ENCODE measurements at regions not wholly inside any gene's neighbourhood (a gene's known extent, or its start where the extent isn't known, plus 50 kb on each side); places are given as distances from the start of the nearest gene placed in this dataset.

DNA sequence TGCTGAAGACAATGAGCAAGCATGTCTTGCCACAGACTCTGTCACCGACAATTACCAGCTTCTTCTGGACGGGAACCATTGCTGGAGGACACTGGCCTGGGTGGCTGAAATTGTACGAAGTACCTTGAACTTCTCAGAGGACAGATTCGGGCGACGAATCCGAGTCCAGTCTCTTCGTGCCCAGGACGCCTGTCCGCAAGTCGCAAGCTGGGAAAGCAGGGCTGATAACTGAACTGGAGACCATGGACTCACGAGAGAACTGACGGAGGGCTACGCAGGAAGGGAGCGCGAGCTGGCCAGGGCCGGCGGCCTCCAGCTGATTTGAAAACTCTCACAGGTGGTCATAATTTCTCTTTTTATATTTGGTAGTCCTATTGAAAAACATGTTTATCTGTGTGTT, 1229.5 kb upstream of the MAP3K7 start:
- DNase-seq (ENCODE audit: low read depth), result no peak
- no peak overlapping the region for H3K4me3 ChIP-seq (ENCODE audit: low read depth, low read length)
- TF ChIP-seq, protein P1, sequence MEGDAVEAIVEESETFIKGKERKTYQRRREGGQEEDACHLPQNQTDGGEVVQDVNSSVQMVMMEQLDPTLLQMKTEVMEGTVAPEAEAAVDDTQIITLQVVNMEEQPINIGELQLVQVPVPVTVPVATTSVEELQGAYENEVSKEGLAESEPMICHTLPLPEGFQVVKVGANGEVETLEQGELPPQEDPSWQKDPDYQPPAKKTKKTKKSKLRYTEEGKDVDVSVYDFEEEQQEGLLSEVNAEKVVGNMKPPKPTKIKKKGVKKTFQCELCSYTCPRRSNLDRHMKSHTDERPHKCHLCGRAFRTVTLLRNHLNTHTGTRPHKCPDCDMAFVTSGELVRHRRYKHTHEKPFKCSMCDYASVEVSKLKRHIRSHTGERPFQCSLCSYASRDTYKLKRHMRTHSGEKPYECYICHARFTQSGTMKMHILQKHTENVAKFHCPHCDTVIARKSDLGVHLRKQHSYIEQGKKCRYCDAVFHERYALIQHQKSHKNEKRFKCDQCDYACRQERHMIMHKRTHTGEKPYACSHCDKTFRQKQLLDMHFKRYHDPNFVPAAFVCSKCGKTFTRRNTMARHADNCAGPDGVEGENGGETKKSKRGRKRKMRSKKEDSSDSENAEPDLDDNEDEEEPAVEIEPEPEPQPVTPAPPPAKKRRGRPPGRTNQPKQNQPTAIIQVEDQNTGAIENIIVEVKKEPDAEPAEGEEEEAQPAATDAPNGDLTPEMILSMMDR (conservative IDR thresholded peaks at IDR 0.05; ENCODE audit: low read depth, low read length), result no peak

DNA sequence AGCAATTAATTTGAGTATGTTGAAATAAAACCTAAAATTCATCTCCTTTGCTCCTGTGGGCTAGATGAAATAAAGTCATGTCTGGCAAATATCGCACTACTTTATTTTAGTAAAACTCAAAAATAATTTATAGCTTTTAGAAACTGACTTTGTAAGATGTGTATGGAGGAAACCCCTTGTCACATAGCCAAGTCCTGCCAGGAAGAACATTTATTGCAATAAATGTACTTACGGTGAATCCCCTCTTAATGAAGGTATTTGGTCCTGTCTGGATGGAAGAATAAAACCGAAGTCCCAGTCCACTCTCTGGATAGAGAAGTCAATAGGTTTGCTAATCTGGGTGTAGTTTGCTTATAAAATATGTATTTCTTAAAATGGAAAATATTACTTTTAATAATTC, 1226.8 kb upstream of the MAP3K7 start:
- no peak for DNase-seq (ENCODE audit: low read depth)
- TF ChIP-seq, protein P1 (conservative IDR thresholded peaks at IDR 0.05; ENCODE audit: low read depth, low read length), result no peak
- no peak overlapping the region for H3K4me3 ChIP-seq (ENCODE audit: low read depth, low read length)

DNA sequence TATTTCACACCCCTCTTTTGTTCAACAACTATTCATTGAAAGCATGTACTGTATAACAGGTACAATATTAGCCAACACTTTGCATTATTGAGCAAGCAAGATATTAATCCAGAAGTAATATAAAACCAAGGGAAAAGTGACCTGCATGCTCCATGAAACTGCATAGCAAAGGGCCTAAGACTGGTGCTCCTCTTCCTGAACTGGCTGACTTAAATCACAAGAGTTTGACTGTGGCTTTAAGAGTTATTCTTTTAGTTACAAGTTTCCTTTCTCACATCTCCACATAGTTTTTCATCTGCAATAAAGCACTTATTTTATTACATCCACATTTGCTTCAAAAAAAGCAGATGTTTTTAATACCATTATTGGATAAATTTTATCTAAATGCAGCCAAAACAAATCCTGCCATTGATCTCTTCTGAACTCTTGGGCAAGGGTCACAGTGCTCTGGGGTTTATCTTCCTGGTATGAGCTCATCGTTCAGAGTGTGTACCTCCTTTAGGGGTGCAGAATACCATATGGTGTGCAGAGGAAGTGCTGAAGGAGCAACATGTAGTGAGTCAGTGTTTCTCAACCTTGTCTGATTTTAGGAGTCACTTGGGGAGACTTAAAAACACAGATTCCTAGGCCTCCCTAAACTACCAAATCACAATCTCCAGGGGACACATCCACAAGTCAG, 1225.9 kb upstream of the MAP3K7 start:
- H3K4me3 ChIP-seq (ENCODE audit: low read depth, low read length), result no peak overlapping the region
- TF ChIP-seq, protein P1 (conservative IDR thresholded peaks at IDR 0.05; ENCODE audit: low read depth, low read length), result no peak
- DNase-seq (ENCODE audit: low read depth), result peak; percentile 3

DNA sequence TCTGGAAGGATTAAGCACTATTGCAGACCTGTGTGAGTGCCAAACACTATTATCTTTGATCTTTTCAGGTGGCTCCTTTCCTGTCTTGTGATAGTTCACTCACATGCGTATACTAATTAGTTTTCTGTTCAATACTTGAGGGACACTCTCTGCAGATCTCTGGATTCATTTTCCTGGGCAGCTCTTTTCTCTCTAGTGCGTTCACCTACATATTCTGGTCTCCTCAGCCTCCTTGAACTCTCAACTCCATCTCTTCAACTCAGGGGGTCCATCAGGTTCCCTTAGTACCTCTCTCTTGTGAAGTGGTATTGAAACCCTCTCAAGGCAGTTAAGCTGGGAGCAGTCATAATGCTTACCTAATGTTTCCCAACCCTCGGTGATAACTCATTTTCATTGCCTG, 1218.1 kb upstream of the MAP3K7 start:
- H3K4me3 ChIP-seq (ENCODE audit: low read depth, low read length), result no peak overlapping the region
- DNase-seq (ENCODE audit: low read depth), result no peak
- TF ChIP-seq, protein P1 (conservative IDR thresholded peaks at IDR 0.05; ENCODE audit: low read depth, low read length), result no peak

DNA sequence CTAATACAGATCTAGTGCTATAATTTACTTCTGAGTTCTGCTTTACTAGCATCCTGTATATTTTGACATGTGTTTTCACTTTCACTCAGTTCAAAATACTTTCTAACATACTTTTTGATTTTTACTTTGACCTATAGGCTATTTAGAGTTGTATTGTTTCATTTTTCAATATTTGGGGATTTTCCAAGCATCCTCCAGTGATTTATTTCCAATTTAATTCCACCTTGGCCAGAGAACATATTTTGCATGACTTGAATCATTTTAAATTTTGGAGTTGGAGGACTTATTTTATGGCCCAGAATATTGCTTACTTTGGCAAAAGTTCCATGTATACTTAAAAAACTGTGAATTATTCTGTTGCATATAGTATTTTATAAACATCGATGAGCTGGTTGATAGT, 1215.6 kb upstream of the MAP3K7 start:
- TF ChIP-seq, protein P1 (conservative IDR thresholded peaks at IDR 0.05; ENCODE audit: low read depth, low read length), result no peak
- DNase-seq (ENCODE audit: low read depth), result no peak
- no peak overlapping the region for H3K4me3 ChIP-seq (ENCODE audit: low read depth, low read length)

DNA sequence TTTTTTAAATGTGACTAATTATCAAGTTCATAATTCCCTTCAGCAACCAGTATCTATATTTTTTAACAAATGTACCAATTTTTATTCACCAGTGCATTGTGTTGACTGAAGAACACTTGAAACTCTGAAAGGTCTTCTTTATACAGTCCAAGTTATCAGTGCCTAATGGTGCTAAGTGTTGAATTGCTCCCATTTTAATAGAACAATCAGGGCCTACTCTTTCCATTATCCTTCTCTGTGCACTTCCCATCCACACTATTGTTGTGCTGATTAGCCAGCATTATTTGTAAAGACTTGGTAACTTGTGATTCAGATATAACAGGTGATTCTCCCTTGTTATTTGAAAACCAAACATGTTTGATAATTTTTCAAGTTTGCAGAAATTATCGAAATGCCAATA, 1209.7 kb upstream of the MAP3K7 start:
- H3K4me3 ChIP-seq (ENCODE audit: low read depth, low read length), result no peak overlapping the region
- TF ChIP-seq, protein P1 (conservative IDR thresholded peaks at IDR 0.05; ENCODE audit: low read depth, low read length), result no peak
- DNase-seq (ENCODE audit: low read depth), result no peak

DNA sequence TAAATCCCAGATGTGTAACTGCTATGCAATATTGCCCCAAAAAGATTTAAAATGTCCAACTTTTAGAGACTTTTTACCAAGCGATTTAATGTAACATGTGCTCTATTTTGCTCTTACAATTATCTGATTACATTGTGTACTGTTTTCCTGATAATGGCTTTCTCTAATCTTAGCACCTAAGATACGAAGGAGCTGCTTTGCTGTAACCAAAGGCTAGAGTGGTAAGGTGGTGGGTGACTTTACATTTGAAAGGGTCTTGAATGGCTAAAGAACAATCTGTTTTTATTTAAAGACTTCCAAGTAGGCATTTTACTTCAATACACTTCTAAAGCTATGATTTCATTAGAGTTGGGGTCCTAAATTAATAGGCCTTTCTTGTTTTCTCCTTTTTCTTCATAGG, 1201.6 kb upstream of the MAP3K7 start:
- TF ChIP-seq, protein P1 (conservative IDR thresholded peaks at IDR 0.05; ENCODE audit: low read depth, low read length), result no peak
- no peak for DNase-seq (ENCODE audit: low read depth)
- no peak overlapping the region for H3K4me3 ChIP-seq (ENCODE audit: low read depth, low read length)
